ENCODE measurements at regions not wholly inside any gene's neighbourhood (a gene's known extent, or its start where the extent isn't known, plus 50 kb on each side); places are given as distances from the start of the nearest gene placed in this dataset.

GRCh38 chr12:86719381-86719780, 463.2 kb upstream of the MGAT4C start:
- Mint-ChIP-seq H3K4me1 (ENCODE audit: insufficient read depth, unreplicated experiment) (peaks cover 4% of the 10 kb centered on the region), H3K27me3 (ENCODE audit: insufficient read depth, unreplicated experiment) (no peaks in the 10 kb centered on the region), H3K9me3 (ENCODE audit: unreplicated experiment) (peaks cover 11% of the 10 kb centered on the region), H3K4me3 (ENCODE audit: unreplicated experiment) (no peak overlapping the region), H3K27ac (ENCODE audit: low read depth, unreplicated experiment) (no peak overlapping the region), H3K36me3 (ENCODE audit: insufficient read depth, unreplicated experiment) (no peaks in the 10 kb centered on the region)
- no TSS peak for BruUV-seq (replicated peaks)
- DNase-seq (ENCODE audit: unreplicated experiment) = peak; percentile 12
- no peak for TF ChIP-seq CTCF (IDR thresholded peaks at IDR 0.05; ENCODE audit: unreplicated experiment)
- ChIA-PET CTCF (no interaction called here), POLR2A (no interaction called here)
- intact Hi-C loops (cut with micrococcal nuclease) = loop anchor here (10.0 kb wide), 1 partner anchor 1125 kb away; no protein-coding TSS in a partner anchor

- H3K4me1 Mint-ChIP-seq (ENCODE audit: insufficient read depth, unreplicated experiment) = peaks cover 15% of the 10 kb centered on the region
- no TSS peak for BruUV-seq (replicated peaks)
- H3K4me3 Mint-ChIP-seq (ENCODE audit: unreplicated experiment) = peak overlapping the region; percentile 53
- TF ChIP-seq CTCF (IDR thresholded peaks at IDR 0.05; ENCODE audit: unreplicated experiment) = no peak
- ChIA-PET CTCF (no interaction called here), POLR2A (interaction anchor here (0.6 to 1.7 kb wide), 6 partner anchors 9 to 276 kb away, joined by 3 to 6 read pairs (median 4); no protein-coding TSS in a partner anchor)
- H3K36me3 Mint-ChIP-seq (ENCODE audit: insufficient read depth, unreplicated experiment) = no peaks in the 10 kb centered on the region
- H3K9me3 Mint-ChIP-seq (ENCODE audit: unreplicated experiment) = peaks cover 13% of the 10 kb centered on the region
- intact Hi-C loops (cut with micrococcal nuclease) = loop anchor here (10.0 kb wide), 1 partner anchor 1132 kb away; no protein-coding TSS in a partner anchor
- peak overlapping the region; percentile 98 for H3K27ac Mint-ChIP-seq (ENCODE audit: low read depth, unreplicated experiment)
- no peaks in the 10 kb centered on the region for H3K27me3 Mint-ChIP-seq (ENCODE audit: insufficient read depth, unreplicated experiment)
- no peak for DNase-seq (ENCODE audit: unreplicated experiment)
Observed at GRCh38 chr12:86713121-86713520, 456.9 kb upstream of the MGAT4C start.

GRCh38 chr12:86712425-86712843, 456.2 kb upstream of the MGAT4C start:
- POLR2A ChIA-PET = interaction anchor here (0.6 to 1.7 kb wide), 4 partner anchors 10 to 275 kb away, joined by 3 to 5 read pairs (median 4); no protein-coding TSS in a partner anchor
- Mint-ChIP-seq H3K4me3 (ENCODE audit: unreplicated experiment) (peak overlapping the region; percentile 53), H3K27me3 (ENCODE audit: insufficient read depth, unreplicated experiment) (no peaks in the 10 kb centered on the region), H3K9me3 (ENCODE audit: unreplicated experiment) (peaks cover 12% of the 10 kb centered on the region), H3K4me1 (ENCODE audit: insufficient read depth, unreplicated experiment) (peaks cover 15% of the 10 kb centered on the region), H3K36me3 (ENCODE audit: insufficient read depth, unreplicated experiment) (no peaks in the 10 kb centered on the region), H3K27ac (ENCODE audit: low read depth, unreplicated experiment) (peak overlapping the region; percentile 98)
- BruUV-seq (replicated peaks) = no TSS peak
- DNase-seq (ENCODE audit: unreplicated experiment) = peak; percentile 96
- intact Hi-C loops (cut with micrococcal nuclease) = loop anchor here (10.0 kb wide), 1 partner anchor 1132 kb away; no protein-coding TSS in a partner anchor
- CTCF ChIA-PET = no interaction called here
- TF ChIP-seq CTCF (IDR thresholded peaks at IDR 0.05; ENCODE audit: unreplicated experiment) = no peak

- POLR2A ChIA-PET = interaction anchor here (0.7 kb wide), 1 partner anchor 16 kb away, joined by 3 read pairs; no protein-coding TSS in a partner anchor
- Mint-ChIP-seq H3K4me3 (ENCODE audit: unreplicated experiment) (no peak overlapping the region), H3K27me3 (ENCODE audit: insufficient read depth, unreplicated experiment) (no peaks in the 10 kb centered on the region), H3K4me1 (ENCODE audit: insufficient read depth, unreplicated experiment) (peaks cover 15% of the 10 kb centered on the region), H3K27ac (ENCODE audit: low read depth, unreplicated experiment) (peak overlapping the region; percentile 98), H3K36me3 (ENCODE audit: insufficient read depth, unreplicated experiment) (no peaks in the 10 kb centered on the region), H3K9me3 (ENCODE audit: unreplicated experiment) (peaks cover 12% of the 10 kb centered on the region)
- DNase-seq (ENCODE audit: unreplicated experiment) = no peak
- TF ChIP-seq CTCF (IDR thresholded peaks at IDR 0.05; ENCODE audit: unreplicated experiment) = no peak
- BruUV-seq (replicated peaks) = no TSS peak
- intact Hi-C loops (cut with micrococcal nuclease) = loop anchor here (10.0 kb wide), 1 partner anchor 1133 kb away; no protein-coding TSS in a partner anchor
- CTCF ChIA-PET = interaction anchor here (0.6 to 0.9 kb wide), 2 partner anchors 18 to 750 kb away, joined by 3 to 4 read pairs; no protein-coding TSS in a partner anchor
Observed at GRCh38 chr12:86711731-86712130, 455.5 kb upstream of the MGAT4C start.
